ENCODE measurements at regions not wholly inside any gene's neighbourhood (a gene's known extent, or its start where the extent isn't known, plus 50 kb on each side); places are given as distances from the start of the nearest gene placed in this dataset.
A peak's percentile ranks its signal among the peaks of the same experiment; 100 is the strongest.
"Not testable (repeated sequence)": the region's sequence is repeated elsewhere in the genome, so short reads cannot be mapped to it uniquely, and the experiment has no call there.

- DNase-seq (ENCODE audit: low spot score), result no peak
- intact Hi-C loops (cut with DNase I), result no loop called here
Observed at GRCh38 chr4:155592938-155593297, 73.7 kb upstream of the GUCY1A1 start.

GRCh38 chr4:155592179-155592937 lies 74.3 kb upstream of the GUCY1A1 start:
- intact Hi-C loops (cut with DNase I), result no loop called here
- DNase-seq (ENCODE audit: low spot score), result no peak

- intact Hi-C loops (cut with DNase I), result no loop called here
- no peak for DNase-seq (ENCODE audit: low spot score)
Observed at GRCh38 chr4:155591738-155592143, 74.9 kb upstream of the GUCY1A1 start.

GRCh38 chr4:155590796-155591585 lies 75.7 kb upstream of the GUCY1A1 start:
- intact Hi-C loops (cut with DNase I), result no loop called here
- DNase-seq (ENCODE audit: low spot score), result peak; percentile 84

GRCh38 chr4:155588437-155588836 lies 78.2 kb upstream of the GUCY1A1 start:
- intact Hi-C loops (cut with DNase I), result no loop called here
- no peak for DNase-seq (ENCODE audit: low spot score)

- DNase-seq (ENCODE audit: low spot score), result no peak
- intact Hi-C loops (cut with DNase I), result no loop called here
Observed at GRCh38 chr4:155587766-155588165, 78.9 kb upstream of the GUCY1A1 start.

GRCh38 chr4:155582971-155583437 lies 83.6 kb upstream of the GUCY1A1 start:
- no peak for DNase-seq (ENCODE audit: low spot score)
- intact Hi-C loops (cut with DNase I), result no loop called here

GRCh38 chr4:155582041-155582440 lies 84.6 kb upstream of the GUCY1A1 start:
- intact Hi-C loops (cut with DNase I), result no loop called here
- no peak for DNase-seq (ENCODE audit: low spot score)

- intact Hi-C loops (cut with DNase I), result no loop called here
Observed at GRCh38 chr4:155578726-155579370, 87.8 kb upstream of the GUCY1A1 start.

GRCh38 chr4:155578219-155578618 lies 88.4 kb upstream of the GUCY1A1 start:
- no peak for DNase-seq (ENCODE audit: low spot score)
- intact Hi-C loops (cut with DNase I), result no loop called here

More at GRCh38 chr4:155578726-155579370, 87.8 kb upstream of the GUCY1A1 start:
- no peak for DNase-seq (ENCODE audit: low spot score)

GRCh38 chr4:155574329-155574728 lies 92.3 kb upstream of the GUCY1A1 start:
- DNase-seq (ENCODE audit: low spot score); intact Hi-C loops (cut with DNase I): not testable (repeated sequence)

GRCh38 chr4:155573126-155573525 lies 93.5 kb upstream of the GUCY1A1 start:
- no peak for DNase-seq (ENCODE audit: low spot score)

GRCh38 chr4:155572106-155572703 lies 94.4 kb upstream of the GUCY1A1 start:
- no peak for DNase-seq (ENCODE audit: low spot score)
- intact Hi-C loops (cut with DNase I), result no loop called here

More at GRCh38 chr4:155573126-155573525, 93.5 kb upstream of the GUCY1A1 start:
- intact Hi-C loops (cut with DNase I), result no loop called here

GRCh38 chr4:155571184-155571944 lies 95.3 kb upstream of the GUCY1A1 start:
- intact Hi-C loops (cut with DNase I), result no loop called here
- no peak for DNase-seq (ENCODE audit: low spot score)

- DNase-seq (ENCODE audit: low spot score), result no peak
- intact Hi-C loops (cut with DNase I), result no loop called here
Observed at GRCh38 chr4:155570661-155571060, 96.0 kb upstream of the GUCY1A1 start.

GRCh38 chr4:155569960-155570515 lies 96.6 kb upstream of the GUCY1A1 start:
- peak; percentile 80 for DNase-seq (ENCODE audit: low spot score)
- intact Hi-C loops (cut with DNase I), result no loop called here

- intact Hi-C loops (cut with DNase I), result no loop called here
- no peak for DNase-seq (ENCODE audit: low spot score)
Observed at GRCh38 chr4:155569471-155569870, 97.2 kb upstream of the GUCY1A1 start.

GRCh38 chr4:155568641-155569220 lies 97.9 kb upstream of the GUCY1A1 start:
- no peak for DNase-seq (ENCODE audit: low spot score)
- intact Hi-C loops (cut with DNase I), result no loop called here

All from posterior vena cava (tissue), 2 donors.